ENCODE measurements at regions not wholly inside any gene's neighbourhood (a gene's known extent, or its start where the extent isn't known, plus 50 kb on each side); places are given as distances from the start of the nearest gene placed in this dataset.

GRCh38 chr12:115857923-115858322 is 419.6 kb downstream of the MED13L start:
- Histone ChIP-seq H4K20me1 (replicated peaks; ENCODE audit: control insufficient read depth, insufficient read depth, low read length) (no peaks in the 10 kb centered on the region), H3K9ac (ENCODE audit: insufficient read depth in 1 of 2, low read depth in 2 of 2, low read length in 2 of 2) (no peak overlapping the region), H2AFZ (ENCODE audit: low read depth, low read length) (no peak overlapping the region), H3K27me3 (ENCODE audit: control insufficient read depth in 2 of 2, insufficient read depth in 2 of 2, low read length in 2 of 2) (peaks cover 13 to 15% of the 10 kb centered on the region in 2 experiments; a peak in 3 of 5 replicates), H3K4me3 (no peak overlapping the region), H3K9me3 (replicated peaks; ENCODE audit: control insufficient read depth, insufficient read depth, low read depth, low read length) (no peaks in the 10 kb centered on the region), H3K36me3 (ENCODE audit: control insufficient read depth, insufficient read depth, low read length) (no peaks in the 10 kb centered on the region), H3K4me2 (ENCODE audit: insufficient read depth, low read length) (no peak overlapping the region), H3K27ac (ENCODE audit: extremely low read depth, low read depth, low read length) (no peak overlapping the region), H3K4me1 (replicated peaks in 1 of 2; ENCODE audit: control insufficient read depth in 2 of 2, insufficient read depth in 2 of 2, low read length in 2 of 2) (no peaks in the 10 kb centered on the region; a peak in 1 of 5 replicates), H3K79me2 (ENCODE audit: control insufficient read depth, insufficient read depth, low read length) (no peaks in the 10 kb centered on the region), H3K9me1 (ENCODE audit: control insufficient read depth, insufficient read depth, low read length) (no peaks in the 10 kb centered on the region)
- intact Hi-C loops (cut with micrococcal nuclease), result no loop called here
- POLR2A ChIA-PET, result no interaction called here
- no peak for FAIRE-seq
- no TSS peak for BruUV-seq (replicated peaks)
- in situ Hi-C loops (cut with MboI), result no loop called here
- CTCF ChIA-PET (ENCODE audit: low intra/inter-chr PET ratio), result no interaction called here
- WGBS (ENCODE audit: insufficient coverage, low coverage, missing lambda C conversion rate), result 0% methylated on average over 3 of the region's 3 CpGs
- DNase-seq (ENCODE audit: extremely low read depth in 1 of 4, low spot score in 3 of 4), result no peak
- no peak for ATAC-seq
- TF ChIP-seq KLF10 (CRISPR knock-in tag; IDR thresholded peaks at IDR 0.05) (no peak), GTF2E2 (tag; IDR thresholded peaks at IDR 0.05) (no peak), XRCC5 (IDR thresholded peaks at IDR 0.05; ENCODE audit: low read depth, low read length) (no peak), FOXA3 (CRISPR knock-in tag; conservative IDR thresholded peaks at IDR 0.05 in 1 of 2, IDR thresholded peaks at IDR 0.05 in 1 of 2) (no peak), TAF9B (IDR thresholded peaks at IDR 0.05; ENCODE audit: partially characterized antibody) (no peak), ZNF778 (CRISPR knock-in tag; IDR thresholded peaks at IDR 0.05) (no peak), XRCC3 (IDR thresholded peaks at IDR 0.05) (no peak), TAF1 (IDR thresholded peaks at IDR 0.05; ENCODE audit: control insufficient read depth, extremely low read depth, insufficient read depth, low read length, severe bottlenecking) (no peak), FOXM1 (IDR thresholded peaks at IDR 0.05; ENCODE audit: low read depth) (no peak), FOXM1 (CRISPR knock-in tag; IDR thresholded peaks at IDR 0.05; ENCODE audit: low read depth) (no peak), ZC3H11A (IDR thresholded peaks at IDR 0.05; ENCODE audit: low read depth, low read length) (no peak), NFIX (CRISPR knock-in tag; IDR thresholded peaks at IDR 0.05; ENCODE audit: low read depth) (no peak), PRMT5 (CRISPR knock-in tag; IDR thresholded peaks at IDR 0.05) (no peak), FOS (IDR thresholded peaks at IDR 0.05; ENCODE audit: extremely low read depth, insufficient read length) (no peak), NFXL1 (CRISPR knock-in tag; IDR thresholded peaks at IDR 0.05) (no peak)
- TF ChIP-seq, protein P1, sequence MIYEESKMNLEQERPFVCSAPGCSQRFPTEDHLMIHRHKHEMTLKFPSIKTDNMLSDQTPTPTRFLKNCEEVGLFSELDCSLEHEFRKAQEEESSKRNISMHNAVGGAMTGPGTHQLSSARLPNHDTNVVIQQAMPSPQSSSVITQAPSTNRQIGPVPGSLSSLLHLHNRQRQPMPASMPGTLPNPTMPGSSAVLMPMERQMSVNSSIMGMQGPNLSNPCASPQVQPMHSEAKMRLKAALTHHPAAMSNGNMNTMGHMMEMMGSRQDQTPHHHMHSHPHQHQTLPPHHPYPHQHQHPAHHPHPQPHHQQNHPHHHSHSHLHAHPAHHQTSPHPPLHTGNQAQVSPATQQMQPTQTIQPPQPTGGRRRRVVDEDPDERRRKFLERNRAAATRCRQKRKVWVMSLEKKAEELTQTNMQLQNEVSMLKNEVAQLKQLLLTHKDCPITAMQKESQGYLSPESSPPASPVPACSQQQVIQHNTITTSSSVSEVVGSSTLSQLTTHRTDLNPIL (CRISPR knock-in tag; IDR thresholded peaks at IDR 0.05), result no peak

Measured in K562 (cell line).